ENCODE measurements at regions not wholly inside any gene's neighbourhood (a gene's known extent, or its start where the extent isn't known, plus 50 kb on each side); places are given as distances from the start of the nearest gene placed in this dataset.

DNA sequence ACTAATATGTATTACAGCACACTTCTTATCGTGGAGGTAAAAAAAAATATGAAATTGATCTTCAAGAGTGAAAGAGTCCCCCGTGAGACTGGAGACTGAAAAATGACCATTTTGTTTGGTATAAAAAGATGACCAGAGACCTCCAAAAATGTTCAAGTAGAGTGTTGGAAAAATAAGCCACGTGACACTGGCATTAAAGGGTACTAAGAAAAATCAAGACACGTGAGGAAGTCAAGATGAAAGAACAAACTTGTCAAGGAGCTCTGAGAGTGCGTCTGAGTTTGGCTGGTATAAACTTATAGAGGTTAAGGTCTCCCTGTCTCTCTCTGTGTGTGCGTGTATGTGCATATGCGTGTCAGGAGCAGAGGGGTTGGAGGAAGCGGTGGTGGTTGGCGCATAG, 362.7 kb upstream of the COBL start:
- no peak for DNase-seq (ENCODE audit: low spot score)
- no peaks in the 10 kb centered on the region for H3K9me3 ChIP-seq (ENCODE audit: severe bottlenecking)
- no peak overlapping the region for H3K4me3 ChIP-seq (ENCODE audit: severe bottlenecking)
- H3K36me3 ChIP-seq (ENCODE audit: low read depth): no peaks in the 10 kb centered on the region
- peaks cover 21% of the 10 kb centered on the region for H3K27me3 ChIP-seq (ENCODE audit: insufficient read depth, poor library complexity, severe bottlenecking)
- H3K27ac ChIP-seq (ENCODE audit: poor library complexity, severe bottlenecking): no peak overlapping the region
- TF ChIP-seq, protein P1, sequence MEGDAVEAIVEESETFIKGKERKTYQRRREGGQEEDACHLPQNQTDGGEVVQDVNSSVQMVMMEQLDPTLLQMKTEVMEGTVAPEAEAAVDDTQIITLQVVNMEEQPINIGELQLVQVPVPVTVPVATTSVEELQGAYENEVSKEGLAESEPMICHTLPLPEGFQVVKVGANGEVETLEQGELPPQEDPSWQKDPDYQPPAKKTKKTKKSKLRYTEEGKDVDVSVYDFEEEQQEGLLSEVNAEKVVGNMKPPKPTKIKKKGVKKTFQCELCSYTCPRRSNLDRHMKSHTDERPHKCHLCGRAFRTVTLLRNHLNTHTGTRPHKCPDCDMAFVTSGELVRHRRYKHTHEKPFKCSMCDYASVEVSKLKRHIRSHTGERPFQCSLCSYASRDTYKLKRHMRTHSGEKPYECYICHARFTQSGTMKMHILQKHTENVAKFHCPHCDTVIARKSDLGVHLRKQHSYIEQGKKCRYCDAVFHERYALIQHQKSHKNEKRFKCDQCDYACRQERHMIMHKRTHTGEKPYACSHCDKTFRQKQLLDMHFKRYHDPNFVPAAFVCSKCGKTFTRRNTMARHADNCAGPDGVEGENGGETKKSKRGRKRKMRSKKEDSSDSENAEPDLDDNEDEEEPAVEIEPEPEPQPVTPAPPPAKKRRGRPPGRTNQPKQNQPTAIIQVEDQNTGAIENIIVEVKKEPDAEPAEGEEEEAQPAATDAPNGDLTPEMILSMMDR (IDR thresholded peaks at IDR 0.05; ENCODE audit: poor library complexity, severe bottlenecking): no peak
- no peak for ATAC-seq (ENCODE audit: low read depth)
- no peaks in the 10 kb centered on the region for H3K4me1 ChIP-seq (ENCODE audit: insufficient read depth, poor library complexity, severe bottlenecking)

DNA sequence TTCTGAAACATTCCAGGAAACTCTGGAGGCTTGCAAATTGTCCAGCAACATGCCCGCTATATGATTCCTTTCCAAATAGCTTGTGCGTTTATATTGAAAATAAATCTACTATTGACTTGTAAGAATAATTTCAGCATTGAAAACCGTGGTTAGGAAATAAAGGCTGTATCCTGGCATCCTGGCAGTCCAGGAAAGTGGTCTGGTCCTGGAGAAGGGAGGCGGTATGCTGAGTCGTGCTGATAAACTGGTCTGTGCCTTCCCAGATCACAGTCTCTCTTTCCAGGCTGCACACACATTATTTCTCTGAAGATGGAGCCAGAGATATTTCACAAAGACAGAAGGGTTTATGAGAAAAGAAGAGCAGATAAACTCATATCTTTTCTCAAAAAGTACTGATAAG, 350.1 kb upstream of the COBL start:
- no peak overlapping the region for H3K27ac ChIP-seq (ENCODE audit: poor library complexity, severe bottlenecking)
- DNase-seq (ENCODE audit: low spot score) (no peak), ATAC-seq (ENCODE audit: low read depth) (no peak)

DNA sequence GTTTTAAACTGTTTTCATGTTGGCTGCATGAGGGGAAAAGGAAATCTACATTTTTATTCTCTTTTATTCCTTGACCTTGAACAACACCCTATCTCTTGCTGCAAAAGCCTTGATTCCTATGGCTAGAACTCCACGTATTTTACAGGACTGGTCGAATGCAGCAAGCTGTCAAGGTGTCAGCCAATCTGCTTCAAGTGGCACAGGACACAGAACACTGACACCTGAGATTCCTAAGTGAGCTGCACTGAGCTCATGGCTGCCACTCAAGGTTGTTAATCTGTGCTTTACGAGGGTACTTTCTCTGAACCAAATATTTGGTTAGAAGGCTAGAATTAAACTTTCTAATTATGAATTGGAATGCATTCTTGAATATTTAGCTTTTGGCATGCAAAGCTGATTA, 349.7 kb upstream of the COBL start:
- Histone ChIP-seq H3K27me3 (ENCODE audit: insufficient read depth, poor library complexity, severe bottlenecking) (peaks cover 63% of the 10 kb centered on the region), H3K36me3 (ENCODE audit: low read depth) (no peaks in the 10 kb centered on the region), H3K4me3 (ENCODE audit: severe bottlenecking) (no peak overlapping the region), H3K4me1 (ENCODE audit: insufficient read depth, poor library complexity, severe bottlenecking) (no peaks in the 10 kb centered on the region), H3K9me3 (ENCODE audit: severe bottlenecking) (no peaks in the 10 kb centered on the region), H3K27ac (ENCODE audit: poor library complexity, severe bottlenecking) (no peak overlapping the region)
- TF ChIP-seq, protein P1 (IDR thresholded peaks at IDR 0.05; ENCODE audit: poor library complexity, severe bottlenecking): no peak
- DNase-seq (ENCODE audit: low spot score): no peak
- no peak for ATAC-seq (ENCODE audit: low read depth)

More for the DNA sequence above, 350.1 kb upstream of the COBL start:
- no peaks in the 10 kb centered on the region for H3K36me3 ChIP-seq (ENCODE audit: low read depth)
- no peaks in the 10 kb centered on the region for H3K9me3 ChIP-seq (ENCODE audit: severe bottlenecking)
- H3K4me3 ChIP-seq (ENCODE audit: severe bottlenecking): no peak overlapping the region
- TF ChIP-seq, protein P1 (IDR thresholded peaks at IDR 0.05; ENCODE audit: poor library complexity, severe bottlenecking): no peak
- no peaks in the 10 kb centered on the region for H3K4me1 ChIP-seq (ENCODE audit: insufficient read depth, poor library complexity, severe bottlenecking)
- peaks cover 59% of the 10 kb centered on the region for H3K27me3 ChIP-seq (ENCODE audit: insufficient read depth, poor library complexity, severe bottlenecking)

DNA sequence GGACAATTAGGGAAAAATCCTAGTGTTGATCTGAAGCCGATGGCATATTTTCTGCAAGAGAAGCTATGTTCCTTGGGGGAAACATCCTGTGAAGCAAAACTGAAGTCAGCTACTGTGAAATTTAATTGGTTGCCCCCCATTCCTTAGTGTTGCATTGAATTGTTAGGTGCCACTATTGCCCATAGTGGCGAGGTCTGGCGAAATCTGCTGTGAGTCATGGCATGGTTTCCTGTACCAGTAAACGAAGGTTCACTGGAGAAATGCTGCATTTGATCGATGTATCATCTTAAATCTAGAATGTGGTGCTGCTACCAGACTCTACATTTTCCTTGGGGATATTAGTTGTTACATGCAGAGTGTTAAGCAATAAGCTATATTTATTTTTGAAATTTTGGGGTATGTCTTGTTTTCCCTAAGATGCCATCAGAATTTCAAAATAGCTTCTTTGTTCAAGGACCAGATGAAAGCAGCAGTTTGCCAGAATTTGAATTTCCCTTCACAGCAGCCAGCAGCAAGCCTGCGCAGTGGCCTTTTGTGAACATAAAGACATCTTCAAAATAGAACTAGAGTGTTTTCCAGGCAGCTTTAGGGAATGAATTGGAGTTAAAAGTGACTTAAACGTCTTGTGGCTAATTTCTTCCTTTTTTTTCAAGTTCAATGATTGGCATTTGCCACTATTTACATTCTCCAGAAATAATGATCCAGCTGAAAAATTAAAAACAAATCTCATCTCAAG, 348.6 kb upstream of the COBL start:
- no peak overlapping the region for H3K27ac ChIP-seq (ENCODE audit: poor library complexity, severe bottlenecking)
- no peaks in the 10 kb centered on the region for H3K36me3 ChIP-seq (ENCODE audit: low read depth)
- TF ChIP-seq, protein P1 (IDR thresholded peaks at IDR 0.05; ENCODE audit: poor library complexity, severe bottlenecking): no peak
- H3K4me1 ChIP-seq (ENCODE audit: insufficient read depth, poor library complexity, severe bottlenecking): no peaks in the 10 kb centered on the region
- DNase-seq (ENCODE audit: low spot score) (no peak), ATAC-seq (ENCODE audit: low read depth) (peak; percentile 55; the same call in 1 of the 3 replicates)
- peaks cover 69% of the 10 kb centered on the region for H3K27me3 ChIP-seq (ENCODE audit: insufficient read depth, poor library complexity, severe bottlenecking)
- no peaks in the 10 kb centered on the region for H3K9me3 ChIP-seq (ENCODE audit: severe bottlenecking)
- H3K4me3 ChIP-seq (ENCODE audit: severe bottlenecking): no peak overlapping the region

DNA sequence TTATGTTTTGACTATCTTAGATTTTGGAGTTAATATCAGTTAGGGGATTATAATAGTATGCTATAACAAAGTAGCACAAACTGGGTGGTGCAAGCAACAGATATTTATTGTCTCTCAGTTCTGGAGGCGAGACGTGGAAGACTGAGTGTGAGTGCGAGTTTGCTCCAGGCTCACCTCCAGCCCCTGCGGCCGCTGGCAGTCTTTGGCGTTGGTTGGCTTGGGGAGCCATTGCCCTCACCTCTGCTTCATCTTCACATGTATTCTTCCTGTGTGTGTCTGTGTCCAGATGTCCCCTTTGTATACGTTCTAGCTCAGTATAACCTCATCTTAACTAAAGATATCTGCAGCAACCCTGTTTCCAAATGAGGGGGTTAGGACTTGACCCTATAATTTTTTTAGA, 343.9 kb upstream of the COBL start:
- Histone ChIP-seq H3K4me3 (ENCODE audit: severe bottlenecking) (no peak overlapping the region), H3K27ac (ENCODE audit: poor library complexity, severe bottlenecking) (no peak overlapping the region), H3K9me3 (ENCODE audit: severe bottlenecking) (no peaks in the 10 kb centered on the region), H3K36me3 (ENCODE audit: low read depth) (no peaks in the 10 kb centered on the region), H3K27me3 (ENCODE audit: insufficient read depth, poor library complexity, severe bottlenecking) (peaks cover 34% of the 10 kb centered on the region), H3K4me1 (ENCODE audit: insufficient read depth, poor library complexity, severe bottlenecking) (no peaks in the 10 kb centered on the region)
- TF ChIP-seq, protein P1 (IDR thresholded peaks at IDR 0.05; ENCODE audit: poor library complexity, severe bottlenecking): no peak
- ATAC-seq (ENCODE audit: low read depth): no peak
- no peak for DNase-seq (ENCODE audit: low spot score)

Measured in RWPE2 (cell line).